GM21423 (cell line): ENCODE measurements at regions not wholly inside any gene's neighbourhood (a gene's known extent, or its start where the extent isn't known, plus 50 kb on each side); places are given as distances from the start of the nearest gene placed in this dataset.

Experiments used
- ATAC-seq: cut with Tn5 transposase; IDR thresholded peaks from one replicate; pipeline ENCODE4 v1.9.1; 2021; ENCODE audit warnings: mild to moderate bottlenecking, moderate library complexity; ENCODE audit not compliant: unreplicated experiment

- no peak for ATAC-seq
These were observed 937.7 kb downstream of the CDH11 start for GRCh38 chr16:64184156-64184555.

DNA sequence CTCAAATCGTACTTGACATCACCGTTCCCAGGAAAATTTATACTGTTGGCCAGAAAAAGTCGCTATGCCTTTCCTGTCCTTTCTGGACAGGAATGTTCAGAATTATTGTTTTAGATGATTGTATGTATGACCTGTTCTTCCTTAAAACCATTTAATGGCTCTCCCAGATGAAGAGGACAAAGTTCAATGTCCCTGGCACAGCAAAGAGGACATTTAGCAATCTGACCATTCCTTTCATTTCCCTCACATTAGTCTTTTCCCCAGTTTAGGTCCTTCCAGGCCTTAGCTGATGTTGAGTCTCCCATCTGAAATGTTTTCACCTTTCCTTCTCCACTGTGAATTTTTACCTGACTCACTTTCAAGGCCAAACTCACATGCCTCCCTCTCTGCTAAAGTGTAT, 938.9 kb downstream of the CDH11 start:
- ATAC-seq: no peak

DNA sequence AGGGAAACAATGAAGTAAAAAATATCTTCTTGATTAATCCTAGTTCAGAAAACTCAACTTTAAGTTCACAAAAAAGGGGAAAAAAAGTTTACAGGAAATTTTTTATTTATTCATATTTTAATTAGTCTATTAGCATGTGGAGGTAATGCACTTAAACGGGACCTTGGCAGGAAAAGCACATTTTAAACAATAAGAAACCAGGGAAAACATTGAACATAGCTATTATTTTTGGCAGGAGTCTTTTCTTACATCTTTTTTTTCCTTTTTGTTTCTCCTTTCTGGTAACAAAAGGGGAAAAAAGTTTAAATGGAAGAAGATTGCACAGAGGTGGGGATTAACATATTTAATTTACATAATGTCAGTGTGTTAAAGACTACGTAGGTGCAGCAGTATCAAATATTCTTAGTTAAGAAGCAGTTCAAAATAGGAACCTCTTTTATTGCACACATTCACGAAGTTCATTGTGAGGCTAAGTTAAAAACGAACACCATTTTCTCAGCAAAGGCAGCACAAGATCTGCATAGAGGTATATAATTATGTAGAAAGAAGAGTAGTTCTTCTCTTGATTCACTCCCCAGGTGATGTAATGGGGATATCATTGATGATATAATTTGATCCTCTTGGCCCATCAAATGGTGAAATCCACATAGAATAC, 940.5 kb downstream of the CDH11 start:
- ATAC-seq: no peak

DNA sequence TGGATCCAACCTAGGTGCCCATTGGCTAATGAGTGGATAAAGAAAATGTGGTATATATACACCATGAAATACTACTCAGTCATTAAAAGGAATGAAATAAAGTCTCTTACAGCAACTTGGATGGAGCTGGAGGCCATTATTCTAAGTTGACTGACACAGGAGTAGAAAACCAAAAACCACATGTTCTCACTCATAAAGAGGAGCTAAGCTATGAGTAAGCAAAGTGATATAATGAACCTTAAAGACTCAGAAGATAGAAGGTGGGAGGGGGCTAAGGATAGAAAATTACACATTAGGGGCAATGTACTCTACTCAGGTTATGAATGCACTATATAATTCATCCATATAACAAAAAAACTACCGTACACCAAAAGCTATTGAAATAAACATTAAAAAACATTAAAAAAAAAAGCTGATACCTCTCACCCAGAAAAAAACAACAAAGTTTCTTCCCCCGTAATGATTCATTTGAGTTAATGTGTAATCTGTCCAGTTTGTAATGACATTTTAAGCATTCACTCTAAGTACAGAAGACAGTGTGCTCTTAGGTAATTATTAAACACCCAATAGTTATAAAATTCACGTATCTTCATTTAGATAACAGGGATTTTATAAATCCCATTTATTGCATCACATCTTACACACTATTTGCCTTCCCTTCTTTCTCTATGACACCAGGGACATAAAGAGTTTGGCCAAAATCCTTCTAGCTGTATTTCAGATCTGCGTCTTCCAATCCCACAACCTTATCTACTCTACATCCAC, 941.5 kb downstream of the CDH11 start:
- no peak for ATAC-seq

DNA sequence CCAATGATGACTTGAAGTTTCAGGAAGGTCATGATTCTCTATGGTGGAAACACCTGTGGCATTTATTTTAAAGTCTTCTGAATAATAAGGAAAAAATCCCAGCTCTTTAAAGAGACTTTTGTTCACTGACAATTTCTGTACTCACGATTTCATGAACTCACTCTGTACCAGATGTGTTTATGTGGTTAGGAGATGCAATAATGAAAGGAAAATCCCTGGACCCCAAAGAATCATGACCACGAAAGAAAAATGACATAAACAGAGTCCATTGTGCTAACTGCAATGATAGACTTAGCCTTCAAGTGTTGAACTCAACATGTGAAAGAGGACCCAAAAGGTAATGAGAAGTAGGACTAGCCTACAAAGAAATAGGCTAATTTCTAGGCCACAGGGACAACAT, 947.5 kb downstream of the CDH11 start:
- ATAC-seq: no peak

GRCh38 chr16:64172652-64173051, 949.2 kb downstream of the CDH11 start:
- ATAC-seq: no peak

GRCh38 chr16:64172226-64172625, 949.6 kb downstream of the CDH11 start:
- ATAC-seq: no peak

DNA sequence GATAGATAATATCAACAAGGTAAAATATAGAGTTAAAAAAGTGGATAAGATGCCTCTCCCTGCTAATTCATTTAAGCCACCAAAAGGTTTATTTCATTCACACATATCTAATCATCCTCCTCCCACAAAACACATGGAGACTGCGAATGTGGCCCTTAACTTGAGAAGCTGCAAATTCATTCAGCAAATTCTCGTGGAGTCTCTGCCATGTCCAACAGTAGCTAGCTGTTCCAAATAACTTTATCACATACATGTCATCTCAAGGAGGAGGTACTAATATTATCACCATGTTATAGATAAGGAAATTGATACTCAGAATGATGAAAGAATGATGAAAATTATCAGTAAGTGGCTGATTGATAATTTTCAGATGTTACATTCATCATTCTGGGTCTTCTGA, 950.2 kb downstream of the CDH11 start:
- ATAC-seq: no peak

GRCh38 chr16:64168371-64168770, 953.5 kb downstream of the CDH11 start:
- ATAC-seq: no peak

- ATAC-seq: no peak
These were observed 953.9 kb downstream of the CDH11 start for GRCh38 chr16:64167936-64168335.

- no peak for ATAC-seq
These were observed 956.5 kb downstream of the CDH11 start for GRCh38 chr16:64165368-64165767.

GRCh38 chr16:64162613-64163375, 959.1 kb downstream of the CDH11 start:
- ATAC-seq: no peak

- no peak for ATAC-seq
These were observed 961.9 kb downstream of the CDH11 start for GRCh38 chr16:64159976-64160375.

GRCh38 chr16:64158941-64159588, 962.8 kb downstream of the CDH11 start:
- no peak for ATAC-seq

GRCh38 chr16:64153718-64154117, 968.1 kb downstream of the CDH11 start:
- no peak for ATAC-seq

DNA sequence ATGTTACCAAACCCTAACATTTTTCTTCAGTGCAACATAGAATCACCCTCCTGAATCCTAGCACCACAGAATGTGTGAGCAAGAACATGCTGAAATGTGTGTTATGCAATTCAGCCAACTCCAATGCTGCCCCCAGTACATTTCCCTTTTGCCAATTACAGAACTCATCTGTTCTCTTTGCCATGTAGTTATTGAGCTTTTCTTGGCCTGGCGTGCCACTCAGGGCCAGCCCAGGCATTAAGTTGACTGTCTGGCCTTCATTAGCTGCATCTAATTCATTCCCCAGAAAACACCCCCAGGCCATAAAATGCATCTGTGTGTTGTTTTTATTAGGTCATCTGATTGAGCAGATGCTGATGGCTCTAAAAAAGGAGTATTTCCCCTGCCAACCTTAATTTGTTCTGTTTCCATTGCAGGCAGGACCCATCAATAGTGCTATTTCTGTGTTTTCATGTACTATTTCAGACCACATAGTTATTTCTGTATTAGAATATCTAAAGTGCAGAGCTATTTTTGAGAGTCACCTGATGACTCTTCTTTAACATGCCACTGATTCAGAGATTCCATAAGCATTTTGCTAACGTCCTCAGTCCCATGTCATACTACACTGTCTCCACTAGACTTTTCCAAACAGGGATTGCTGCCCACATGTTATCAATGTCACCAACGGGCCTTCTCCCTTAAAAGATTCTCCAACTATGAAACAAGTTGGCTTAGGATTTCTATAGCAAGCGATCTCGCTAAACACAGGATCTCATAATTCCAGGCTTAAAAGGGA, 969.7 kb downstream of the CDH11 start:
- no peak for ATAC-seq

DNA sequence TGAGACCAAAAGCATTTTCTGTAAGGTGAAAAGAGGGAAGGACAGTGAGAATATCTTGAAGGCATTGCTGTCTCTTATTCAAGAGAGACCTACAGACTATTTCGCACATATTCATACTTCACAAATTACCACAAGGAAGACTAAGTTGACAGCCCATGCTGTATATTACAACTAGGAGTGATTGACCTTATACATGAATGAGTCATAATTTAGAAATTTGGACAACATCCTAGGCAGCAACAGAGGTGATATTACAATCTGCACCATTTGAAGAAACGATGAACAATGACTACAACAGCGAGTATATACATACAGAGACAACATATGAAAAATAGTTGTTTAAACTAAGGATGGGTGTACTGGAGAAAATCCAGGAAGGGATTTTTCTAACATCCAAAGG, 971.7 kb downstream of the CDH11 start:
- no peak for ATAC-seq

DNA sequence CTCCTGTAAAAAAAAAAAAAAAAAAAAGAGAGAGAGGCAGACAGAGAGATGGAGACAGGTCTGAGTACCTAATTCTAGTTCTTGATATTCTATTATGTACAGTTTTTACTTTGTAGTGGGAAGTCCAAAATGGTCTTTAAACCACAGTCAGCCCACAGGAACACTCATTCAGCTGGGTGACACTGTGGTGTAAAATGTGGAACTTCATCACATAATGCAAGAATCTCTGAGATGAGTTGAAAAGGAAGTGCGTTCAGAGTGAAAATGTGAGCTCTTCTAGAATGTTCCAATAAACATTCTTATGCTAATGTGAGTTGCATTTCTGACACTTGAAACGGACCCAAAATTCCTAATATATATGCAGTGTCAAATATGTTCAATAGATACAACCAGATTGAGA, 972.1 kb downstream of the CDH11 start:
- ATAC-seq: no peak

GRCh38 chr16:64148356-64148755, 973.5 kb downstream of the CDH11 start:
- ATAC-seq: no peak

DNA sequence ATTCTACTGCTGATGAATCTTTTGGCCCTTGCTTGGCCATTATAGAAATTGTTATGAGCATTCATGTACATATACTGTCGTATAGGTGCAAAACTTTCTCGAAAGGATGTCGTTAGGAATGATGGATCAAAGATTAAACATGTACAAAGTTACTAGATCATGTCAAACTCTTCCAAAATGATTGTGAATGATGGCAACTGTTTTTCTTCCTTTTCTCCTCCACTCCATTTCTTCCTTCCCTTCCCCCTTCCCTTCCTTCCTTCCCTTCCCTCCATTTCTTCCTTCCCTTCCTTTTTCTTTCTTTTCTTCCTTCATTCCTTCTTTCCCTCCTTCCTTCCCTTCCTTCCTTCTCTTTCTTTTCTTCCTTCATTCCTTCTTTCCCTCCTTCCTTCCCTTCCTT, 973.9 kb downstream of the CDH11 start:
- no peak for ATAC-seq

- no peak for ATAC-seq
These were observed 977.2 kb downstream of the CDH11 start for GRCh38 chr16:64144617-64145016.
